Karpas-422 (cell line): ENCODE measurements at regions not wholly inside any gene's neighbourhood (a gene's known extent, or its start where the extent isn't known, plus 50 kb on each side); places are given as distances from the start of the nearest gene placed in this dataset.

Source experiments
- DNase-seq: peaks from one replicate; pipeline ENCODE4 v3.0.0-alpha.2; 2015
- H2AFZ ChIP-seq: fragments of 200-600 bp; sonication (generic); 2 replicates; pipeline ENCODE4 v1.6.1; 2014; ENCODE audit warnings: antibody characterized with exemption, low read length, mixed read lengths
- H3K27ac ChIP-seq: fragments of 200-600 bp; sonication (generic); 2 replicates; pipeline ENCODE4 v1.5.1; 2014; ENCODE audit warnings: mild to moderate bottlenecking, low read length, moderate library complexity
- H3K27me3 ChIP-seq: fragments of 200-600 bp; sonication (generic); 2 replicates; pipeline ENCODE4 v1.6.1; 2014; ENCODE audit warnings: low read length, mixed read lengths
- H3K36me3 ChIP-seq: fragments of 200-600 bp; sonication (generic); 2 replicates; pipeline ENCODE4 v1.6.1; 2014; ENCODE audit warnings: low read length, mixed read lengths; ENCODE audit not compliant: insufficient read depth
- H3K4me1 ChIP-seq: fragments of 200-600 bp; sonication (generic); 2 replicates; pipeline ENCODE4 v1.6.1; 2014; ENCODE audit warnings: mild to moderate bottlenecking, low read length, mixed read lengths
- H3K4me2 ChIP-seq: fragments of 200-600 bp; sonication (generic); 2 replicates; pipeline ENCODE4 v1.6.1; 2014; ENCODE audit warnings: low read length, low read depth, mild to moderate bottlenecking; ENCODE audit not compliant: poor library complexity, severe bottlenecking
- H3K4me3 ChIP-seq: fragments of 200-600 bp; sonication (generic); 2 replicates; pipeline ENCODE4 v1.5.1; 2014; ENCODE audit warnings: mild to moderate bottlenecking, antibody characterized with exemption, low read length, mixed read lengths
- H3K79me2 ChIP-seq: fragments of 200-600 bp; sonication (generic); 2 replicates; pipeline ENCODE4 v1.6.1; 2014; ENCODE audit warnings: mild to moderate bottlenecking, low read length, mixed read lengths
- H3K9ac ChIP-seq: fragments of 200-600 bp; sonication (generic); 2 replicates; pipeline ENCODE4 v1.6.0; 2014; ENCODE audit warnings: low read length
- H3K9me2 ChIP-seq: fragments of 200-600 bp; sonication (generic), shearing (Covaris generic); replicated peaks from 2 replicates; pipeline ENCODE4 v1.6.0; 2014; ENCODE audit warnings: mild to moderate bottlenecking, low read length, moderate library complexity; ENCODE audit not compliant: insufficient read depth
- H3K9me3 ChIP-seq: fragments of 300-700, 200-600 bp; sonication (generic); 2 replicates; pipeline ENCODE4 v1.6.1; 2014; ENCODE audit warnings: low read length, mixed read lengths
- H4K20me1 ChIP-seq: fragments of 200-600 bp; sonication (generic); 2 replicates; pipeline ENCODE4 v1.6.1; 2014; ENCODE audit warnings: mild to moderate bottlenecking, antibody characterized with exemption, low read length, low read depth; ENCODE audit not compliant: insufficient read depth

DNA sequence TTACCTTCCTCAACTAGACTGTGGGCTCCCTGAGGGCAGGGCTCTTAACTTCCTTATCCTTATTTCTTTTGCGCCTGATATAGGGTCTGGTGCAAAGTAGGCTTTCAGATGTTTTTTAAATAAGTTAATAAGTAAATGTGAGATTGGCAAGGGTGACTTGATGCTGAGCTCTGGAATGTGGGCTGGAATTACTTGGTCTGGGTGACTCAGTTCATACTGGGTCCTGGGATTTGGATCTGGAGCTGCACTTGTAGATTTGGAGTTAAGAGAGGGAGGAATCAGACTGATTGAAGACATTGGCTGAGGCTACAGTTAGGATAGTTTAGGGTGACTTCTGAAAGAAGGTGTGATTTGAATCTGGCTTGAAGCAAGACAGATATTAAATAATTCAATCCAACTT lies 190.9 kb downstream of the GIPC2 start:
- no peak overlapping the region for H3K27ac ChIP-seq
- no peaks in the 10 kb centered on the region for H4K20me1 ChIP-seq
- H3K4me2 ChIP-seq = no peak overlapping the region
- H3K9me2 ChIP-seq = no peaks in the 10 kb centered on the region
- H3K36me3 ChIP-seq = no peaks in the 10 kb centered on the region
- H3K4me1 ChIP-seq = no peaks in the 10 kb centered on the region
- H3K9me3 ChIP-seq = no peaks in the 10 kb centered on the region
- H3K79me2 ChIP-seq = no peaks in the 10 kb centered on the region
- H2AFZ ChIP-seq = no peak overlapping the region
- no peak for DNase-seq
- H3K9ac ChIP-seq = no peak overlapping the region
- no peak overlapping the region for H3K4me3 ChIP-seq
- H3K27me3 ChIP-seq = no peaks in the 10 kb centered on the region

DNA sequence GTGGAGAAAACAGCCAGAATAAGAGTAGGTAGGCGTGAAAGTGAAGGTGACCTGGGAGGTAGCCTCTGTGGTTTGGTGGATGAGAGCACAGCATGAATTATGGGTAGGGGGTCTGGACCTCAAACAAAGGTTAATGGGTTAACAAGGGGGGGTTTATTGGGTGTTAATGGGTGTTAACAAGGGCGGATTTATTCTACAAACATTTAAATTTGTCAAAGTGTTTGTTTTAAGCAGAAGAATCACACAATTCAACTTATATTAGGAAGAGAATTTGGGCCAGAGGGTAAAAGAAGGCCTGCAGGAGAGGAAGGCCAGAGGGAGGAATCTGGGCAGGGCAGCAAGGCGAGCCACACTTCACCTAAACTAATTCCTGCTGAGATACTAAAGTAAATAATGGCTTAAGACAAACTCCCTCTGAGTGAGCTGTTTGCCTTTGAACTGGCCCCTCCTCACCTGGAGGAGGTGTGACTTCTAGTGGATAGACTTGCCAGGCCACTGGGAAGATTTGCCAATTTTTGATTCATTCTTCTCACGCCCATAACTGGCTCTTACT lies 191.7 kb downstream of the GIPC2 start:
- H3K79me2 ChIP-seq = no peaks in the 10 kb centered on the region
- H4K20me1 ChIP-seq = no peaks in the 10 kb centered on the region
- no peaks in the 10 kb centered on the region for H3K27me3 ChIP-seq
- H3K36me3 ChIP-seq = no peaks in the 10 kb centered on the region
- H2AFZ ChIP-seq = no peak overlapping the region
- no peak overlapping the region for H3K9ac ChIP-seq
- no peaks in the 10 kb centered on the region for H3K9me3 ChIP-seq
- H3K27ac ChIP-seq = no peak overlapping the region
- H3K4me2 ChIP-seq = no peak overlapping the region
- H3K4me1 ChIP-seq = no peaks in the 10 kb centered on the region
- no peak overlapping the region for H3K4me3 ChIP-seq
- no peak for DNase-seq
- H3K9me2 ChIP-seq = no peaks in the 10 kb centered on the region

DNA sequence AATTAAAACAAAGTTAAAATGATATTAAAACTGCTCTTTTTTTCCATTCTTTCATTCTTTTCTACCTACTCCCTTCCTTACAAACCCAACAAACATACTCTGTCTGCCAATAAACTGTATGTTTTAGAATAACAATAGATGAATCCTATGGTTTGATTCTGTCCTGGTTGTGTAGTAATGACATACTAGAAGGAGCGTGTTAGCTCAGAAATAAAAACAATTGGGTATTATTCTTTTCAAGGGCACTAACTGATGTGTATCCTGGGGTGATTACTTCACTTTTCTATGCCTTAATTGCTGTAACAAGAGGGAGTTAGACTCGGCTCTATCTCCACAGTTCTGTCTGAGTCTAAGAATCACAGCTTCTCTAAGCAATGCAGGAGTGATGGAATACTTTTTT lies 194.4 kb downstream of the GIPC2 start:
- Histone ChIP-seq H3K36me3 (no peaks in the 10 kb centered on the region), H3K4me2 (no peak overlapping the region), H4K20me1 (no peaks in the 10 kb centered on the region), H3K27me3 (no peaks in the 10 kb centered on the region), H3K79me2 (no peaks in the 10 kb centered on the region), H3K9me2 (no peaks in the 10 kb centered on the region), H3K4me3 (no peak overlapping the region), H3K27ac (no peak overlapping the region), H2AFZ (no peak overlapping the region), H3K9me3 (no peaks in the 10 kb centered on the region), H3K9ac (no peak overlapping the region), H3K4me1 (no peaks in the 10 kb centered on the region)
- DNase-seq = no peak

DNA sequence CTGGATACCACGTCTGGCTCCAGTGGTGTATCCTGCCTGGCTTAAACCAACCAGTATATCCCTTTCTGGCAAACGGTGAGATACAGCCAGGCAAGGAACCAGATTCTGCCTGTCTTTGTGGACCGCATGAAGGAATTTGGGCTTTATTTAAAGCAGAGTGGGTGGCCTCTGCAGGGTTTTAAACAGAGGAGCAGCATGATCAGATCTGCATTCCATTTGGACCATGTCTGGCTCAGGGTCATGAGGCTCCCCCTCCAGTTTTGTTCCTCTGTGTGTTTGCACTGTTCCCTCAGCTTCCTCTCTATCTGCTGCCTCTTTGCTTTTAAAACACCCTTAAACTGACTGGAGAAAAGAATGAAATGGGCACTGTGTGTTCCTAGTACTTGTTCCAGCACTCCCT lies 195.0 kb downstream of the GIPC2 start:
- Histone ChIP-seq H2AFZ (no peak overlapping the region), H3K27me3 (no peaks in the 10 kb centered on the region), H4K20me1 (no peaks in the 10 kb centered on the region), H3K4me2 (no peak overlapping the region), H3K36me3 (no peaks in the 10 kb centered on the region), H3K4me1 (no peaks in the 10 kb centered on the region), H3K9ac (no peak overlapping the region), H3K9me3 (no peaks in the 10 kb centered on the region), H3K27ac (no peak overlapping the region), H3K4me3 (no peak overlapping the region), H3K9me2 (no peaks in the 10 kb centered on the region), H3K79me2 (no peaks in the 10 kb centered on the region)
- DNase-seq = no peak

DNA sequence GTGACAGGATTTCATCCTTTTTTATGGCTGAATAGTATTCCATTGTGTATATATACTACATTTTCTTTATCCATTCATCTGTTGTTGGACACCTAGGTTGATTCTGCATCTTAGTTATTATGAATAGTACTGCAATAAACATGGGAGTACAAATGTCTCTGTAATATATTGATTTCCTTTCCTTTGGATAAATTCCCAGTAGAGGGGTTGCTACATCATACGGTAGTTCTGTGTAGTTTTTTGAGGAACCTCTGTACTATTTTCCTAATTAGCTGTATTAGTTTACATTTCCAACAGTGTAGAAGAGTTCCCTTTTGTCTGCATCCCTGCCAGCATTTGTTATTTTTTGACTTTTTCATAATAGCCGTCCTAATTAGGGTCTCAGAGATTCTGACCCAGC lies 201.3 kb downstream of the GIPC2 start:
- H3K4me2 ChIP-seq = no peak overlapping the region
- H3K27me3 ChIP-seq = no peaks in the 10 kb centered on the region
- no peak overlapping the region for H3K27ac ChIP-seq
- no peaks in the 10 kb centered on the region for H3K79me2 ChIP-seq
- no peak for DNase-seq
- H3K9me3 ChIP-seq = no peaks in the 10 kb centered on the region
- no peaks in the 10 kb centered on the region for H3K36me3 ChIP-seq
- H4K20me1 ChIP-seq = no peaks in the 10 kb centered on the region
- no peak overlapping the region for H3K9ac ChIP-seq
- H2AFZ ChIP-seq = no peak overlapping the region
- H3K4me1 ChIP-seq = no peaks in the 10 kb centered on the region
- H3K4me3 ChIP-seq = no peak overlapping the region
- no peaks in the 10 kb centered on the region for H3K9me2 ChIP-seq

DNA sequence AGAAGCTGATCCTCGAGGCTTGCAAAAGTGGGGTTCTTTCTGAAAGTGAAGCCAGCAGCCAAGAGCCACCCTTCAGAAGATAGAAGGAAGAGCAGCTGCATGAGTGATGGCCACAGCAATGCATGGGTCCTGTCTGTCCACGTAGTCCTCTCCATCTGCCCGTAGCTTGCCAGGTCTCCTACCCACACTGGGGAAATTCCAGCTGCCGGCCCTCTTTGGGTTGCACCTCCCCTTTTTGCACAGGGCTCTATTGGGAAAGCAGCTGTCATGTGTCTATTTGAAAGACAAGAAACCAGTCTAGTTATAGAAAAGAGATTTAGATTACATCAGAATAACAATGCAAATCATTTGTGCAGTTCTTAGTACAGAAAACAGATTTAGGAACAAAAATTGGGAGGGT lies 204.4 kb downstream of the GIPC2 start:
- Histone ChIP-seq H3K9me3 (no peaks in the 10 kb centered on the region), H3K9ac (no peak overlapping the region)

DNA sequence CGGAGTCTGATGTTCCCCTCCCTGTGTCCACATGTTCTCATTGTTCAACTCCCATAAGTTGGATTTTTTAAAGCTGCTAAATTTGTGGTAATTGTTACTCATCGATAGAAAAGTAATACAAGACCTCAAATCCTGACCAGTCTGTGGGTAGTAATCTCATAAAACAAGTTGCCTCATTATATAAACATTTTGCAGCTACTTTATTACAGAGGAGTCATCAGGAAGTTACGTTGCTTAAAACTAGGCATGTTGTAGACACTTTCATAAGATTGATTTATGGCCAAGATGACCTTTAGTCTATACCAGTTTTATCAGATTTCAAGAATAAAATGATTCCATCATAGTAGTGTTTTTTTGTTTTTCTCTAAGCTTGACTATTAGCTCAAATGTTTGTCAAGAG lies 208.8 kb downstream of the GIPC2 start:
- no peaks in the 10 kb centered on the region for H3K9me3 ChIP-seq
- no peak overlapping the region for H3K9ac ChIP-seq
- DNase-seq = no peak
- H3K79me2 ChIP-seq = no peaks in the 10 kb centered on the region
- no peaks in the 10 kb centered on the region for H4K20me1 ChIP-seq
- H3K27ac ChIP-seq = no peak overlapping the region
- no peaks in the 10 kb centered on the region for H3K9me2 ChIP-seq
- H3K4me1 ChIP-seq = no peaks in the 10 kb centered on the region
- no peak overlapping the region for H3K4me3 ChIP-seq
- H3K27me3 ChIP-seq = no peaks in the 10 kb centered on the region
- H3K4me2 ChIP-seq = no peak overlapping the region
- H3K36me3 ChIP-seq = no peaks in the 10 kb centered on the region
- no peak overlapping the region for H2AFZ ChIP-seq

More for the DNA sequence above, 204.4 kb downstream of the GIPC2 start:
- H3K27ac ChIP-seq = no peak overlapping the region
- H3K36me3 ChIP-seq = no peaks in the 10 kb centered on the region
- no peaks in the 10 kb centered on the region for H3K4me1 ChIP-seq
- no peaks in the 10 kb centered on the region for H3K79me2 ChIP-seq
- no peaks in the 10 kb centered on the region for H4K20me1 ChIP-seq
- H3K4me3 ChIP-seq = no peak overlapping the region
- H3K27me3 ChIP-seq = no peaks in the 10 kb centered on the region
- H3K4me2 ChIP-seq = no peak overlapping the region
- H2AFZ ChIP-seq = no peak overlapping the region
- no peak for DNase-seq
- no peaks in the 10 kb centered on the region for H3K9me2 ChIP-seq

DNA sequence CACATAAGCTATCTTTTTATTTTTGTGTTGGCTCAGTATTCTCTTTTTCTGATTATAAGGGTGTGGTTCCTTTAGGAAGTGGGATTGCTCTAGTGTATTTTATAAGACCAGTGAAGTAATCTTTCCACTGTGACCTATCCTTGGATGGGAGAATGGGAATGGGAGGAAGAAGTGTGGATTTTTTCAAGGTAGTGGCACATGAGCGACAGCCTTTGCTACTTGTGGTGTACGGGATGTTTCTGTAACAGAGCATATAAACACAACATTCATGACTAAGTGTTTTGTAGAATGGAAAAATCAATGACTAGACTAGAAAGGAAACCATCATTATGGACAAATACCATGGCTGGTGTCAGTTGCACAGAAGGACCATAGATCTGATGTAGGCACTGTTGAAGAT lies 209.6 kb downstream of the GIPC2 start:
- Histone ChIP-seq H3K9ac (no peak overlapping the region), H4K20me1 (no peaks in the 10 kb centered on the region), H3K27ac (no peak overlapping the region), H3K4me2 (no peak overlapping the region), H3K4me1 (no peaks in the 10 kb centered on the region), H3K9me2 (no peaks in the 10 kb centered on the region), H3K9me3 (no peaks in the 10 kb centered on the region), H3K27me3 (no peaks in the 10 kb centered on the region), H3K4me3 (no peak overlapping the region), H2AFZ (no peak overlapping the region), H3K79me2 (no peaks in the 10 kb centered on the region), H3K36me3 (no peaks in the 10 kb centered on the region)
- no peak for DNase-seq

DNA sequence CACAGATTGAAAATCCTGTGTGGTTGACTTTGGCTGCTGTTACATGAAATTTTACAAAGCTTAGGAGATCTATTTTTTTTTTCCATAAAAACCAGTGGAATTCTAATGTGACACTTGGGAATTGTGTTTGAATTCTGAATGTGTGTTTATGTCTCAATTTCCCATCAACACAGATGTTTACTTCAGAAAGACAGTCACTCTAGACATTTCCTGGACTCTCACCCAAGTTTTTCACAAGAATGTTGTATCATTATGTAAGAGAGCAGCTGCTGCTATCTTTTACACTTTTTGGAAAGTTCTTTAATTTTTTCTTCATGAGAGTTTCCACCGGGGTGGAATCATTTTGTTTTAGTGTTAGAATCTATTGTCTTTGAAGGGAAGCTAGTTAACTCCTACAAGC lies 210.1 kb downstream of the GIPC2 start:
- Histone ChIP-seq H3K79me2 (no peaks in the 10 kb centered on the region), H3K4me3 (no peak overlapping the region), H3K27me3 (no peaks in the 10 kb centered on the region), H3K9ac (no peak overlapping the region), H3K27ac (no peak overlapping the region), H3K9me3 (no peaks in the 10 kb centered on the region), H2AFZ (no peak overlapping the region), H3K4me1 (no peaks in the 10 kb centered on the region), H3K9me2 (no peaks in the 10 kb centered on the region), H3K36me3 (no peaks in the 10 kb centered on the region), H4K20me1 (no peaks in the 10 kb centered on the region), H3K4me2 (no peak overlapping the region)
- no peak for DNase-seq
